GM19238 (cell line): ENCODE measurements at regions not wholly inside any gene's neighbourhood (a gene's known extent, or its start where the extent isn't known, plus 50 kb on each side); places are given as distances from the start of the nearest gene placed in this dataset.

Experiments
- DNase-seq: peaks from one replicate; pipeline ENCODE4 v3.0.0; 2011; ENCODE audit warnings: low spot score; ENCODE audit not compliant: insufficient read length

GRCh38 chr5:105953616-105954015 lies 1717.1 kb downstream of the EFNA5 start:
- DNase-seq, result no peak

GRCh38 chr5:105952875-105953274 lies 1717.9 kb downstream of the EFNA5 start:
- DNase-seq, result no peak

DNA sequence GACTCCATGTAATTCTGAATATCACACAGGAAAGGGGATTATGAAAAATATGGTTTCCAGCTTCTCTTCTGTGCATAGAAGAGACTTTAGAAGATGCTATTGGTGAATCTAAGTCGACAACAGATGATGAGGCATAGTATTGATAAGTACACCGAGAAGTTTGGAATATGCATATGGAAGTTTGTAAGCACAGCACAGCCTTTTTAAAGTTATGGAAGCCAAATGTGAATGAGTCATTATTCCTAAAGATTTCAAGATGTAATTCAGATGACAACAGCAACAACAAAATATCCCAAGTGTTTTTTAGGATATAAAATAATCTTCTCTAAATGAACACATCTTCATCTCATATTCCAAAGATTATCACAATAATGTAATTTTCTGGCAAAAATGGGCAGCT lies 1723.3 kb downstream of the EFNA5 start:
- DNase-seq, result no peak

GRCh38 chr5:105945203-105945972 lies 1725.3 kb downstream of the EFNA5 start:
- no peak for DNase-seq

GRCh38 chr5:105940181-105940580 lies 1730.6 kb downstream of the EFNA5 start:
- DNase-seq, result no peak

DNA sequence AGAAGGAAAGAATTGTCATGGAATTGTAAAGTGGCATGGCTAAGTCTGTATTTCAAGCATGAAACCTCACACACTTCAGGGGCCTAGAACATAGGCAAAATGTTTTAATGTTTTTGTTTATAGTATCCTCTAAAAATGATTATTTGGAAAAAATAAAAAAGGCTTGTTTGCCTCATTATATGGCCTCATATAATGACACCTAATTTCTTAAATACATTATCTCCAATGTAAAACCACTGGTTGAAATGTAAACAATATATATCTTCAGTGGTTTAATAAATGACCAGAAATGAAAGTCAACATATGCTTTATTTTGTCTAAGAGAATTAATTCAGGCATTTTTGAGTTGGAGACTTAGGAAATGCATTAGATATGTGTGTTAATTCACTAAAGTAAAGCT lies 1736.6 kb downstream of the EFNA5 start:
- DNase-seq, result no peak

DNA sequence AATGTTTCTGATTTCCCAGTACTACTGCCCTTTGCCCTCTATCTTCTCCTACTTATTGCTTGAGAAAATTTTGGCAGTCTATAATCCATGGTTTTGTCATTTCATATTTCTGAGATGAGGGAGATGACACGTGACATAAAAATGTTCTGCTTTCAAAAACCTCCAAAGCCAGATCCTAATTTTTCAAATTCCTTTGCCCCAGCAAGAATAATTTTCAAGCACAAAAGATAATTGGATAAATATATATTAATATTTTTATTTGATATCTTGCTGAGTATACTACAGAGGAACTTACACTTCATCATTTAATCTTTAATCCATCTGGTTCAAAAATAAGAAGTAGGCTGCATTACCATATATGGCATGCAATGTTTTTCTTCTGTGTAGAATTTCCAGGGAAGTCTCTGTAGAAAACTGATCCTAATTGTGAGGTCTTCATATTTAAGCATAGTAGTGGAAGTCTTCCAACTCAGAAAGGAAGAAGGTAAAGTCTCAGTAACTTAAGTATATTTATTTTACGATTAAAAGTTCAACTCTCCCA lies 1738.8 kb downstream of the EFNA5 start:
- DNase-seq, result no peak

DNA sequence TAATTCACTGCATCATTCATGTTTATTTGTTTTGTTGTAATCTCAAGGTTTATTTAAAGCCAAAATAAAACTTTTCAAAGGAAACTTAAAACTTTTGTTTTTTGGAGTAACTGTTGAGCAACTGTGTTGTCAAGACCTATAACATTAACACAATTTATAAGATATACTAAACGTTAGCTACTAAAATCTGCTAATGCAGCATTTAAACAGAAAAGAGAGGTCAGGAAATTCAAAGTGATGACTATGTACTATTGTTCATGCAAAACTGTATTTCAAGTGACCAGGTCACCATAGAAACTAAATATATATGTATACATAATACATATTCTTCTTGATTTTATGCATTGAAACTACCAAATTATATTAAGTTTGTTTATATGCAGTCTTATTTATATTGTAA lies 1740.9 kb downstream of the EFNA5 start:
- no peak for DNase-seq

DNA sequence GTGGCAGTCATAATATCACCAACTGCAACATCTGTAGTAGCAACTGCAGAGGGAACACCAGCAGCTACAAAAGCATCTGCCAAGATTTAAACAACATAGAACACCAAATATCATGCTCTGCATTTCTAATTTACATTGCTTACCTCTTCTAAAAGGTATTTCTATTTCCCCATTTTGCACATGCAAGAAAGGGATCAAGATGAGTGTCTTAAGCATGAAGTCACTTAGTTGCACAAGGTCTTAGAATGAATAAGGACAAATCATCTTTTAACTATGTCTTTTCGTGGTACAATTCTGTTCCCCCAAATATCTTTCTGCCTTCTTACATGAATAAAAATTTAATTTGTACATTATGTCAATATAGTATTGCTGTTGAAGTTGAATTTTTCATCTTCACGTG lies 1746.4 kb downstream of the EFNA5 start:
- DNase-seq, result no peak

DNA sequence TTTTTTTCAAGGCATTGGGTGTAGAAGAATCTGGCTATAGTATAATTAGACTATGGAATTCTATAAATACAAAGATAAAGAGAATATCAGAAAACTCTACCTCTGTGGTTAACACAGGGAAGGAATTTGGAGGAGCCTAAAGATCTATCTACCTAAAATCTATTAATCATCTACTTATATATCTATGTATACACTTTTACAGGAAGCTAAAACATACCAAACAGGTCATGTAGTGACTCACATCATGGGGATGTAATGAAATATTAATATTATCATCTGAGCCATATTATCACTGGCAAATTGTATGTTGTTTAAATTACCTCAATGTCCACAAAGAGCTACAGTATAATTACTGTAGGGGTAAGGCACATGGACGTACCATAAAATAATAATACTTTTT lies 1748.2 kb downstream of the EFNA5 start:
- no peak for DNase-seq

DNA sequence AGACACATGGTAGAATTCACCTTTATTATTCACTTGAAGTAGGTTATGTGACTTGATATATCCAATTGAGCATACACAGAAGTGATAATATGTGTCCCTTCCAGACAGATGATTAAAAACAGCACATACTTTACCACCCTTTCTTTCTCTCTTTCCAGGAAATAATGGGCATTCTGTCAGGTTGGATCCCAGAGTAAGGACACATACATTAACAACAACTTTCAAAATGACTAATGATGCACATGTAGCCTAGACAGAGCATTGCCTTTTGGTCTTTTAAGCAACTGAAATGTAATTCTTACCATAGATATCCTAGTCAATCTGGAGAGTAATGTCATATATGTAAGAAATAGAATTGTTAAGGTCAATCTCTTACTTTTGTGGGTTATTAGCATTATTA lies 1748.7 kb downstream of the EFNA5 start:
- no peak for DNase-seq

DNA sequence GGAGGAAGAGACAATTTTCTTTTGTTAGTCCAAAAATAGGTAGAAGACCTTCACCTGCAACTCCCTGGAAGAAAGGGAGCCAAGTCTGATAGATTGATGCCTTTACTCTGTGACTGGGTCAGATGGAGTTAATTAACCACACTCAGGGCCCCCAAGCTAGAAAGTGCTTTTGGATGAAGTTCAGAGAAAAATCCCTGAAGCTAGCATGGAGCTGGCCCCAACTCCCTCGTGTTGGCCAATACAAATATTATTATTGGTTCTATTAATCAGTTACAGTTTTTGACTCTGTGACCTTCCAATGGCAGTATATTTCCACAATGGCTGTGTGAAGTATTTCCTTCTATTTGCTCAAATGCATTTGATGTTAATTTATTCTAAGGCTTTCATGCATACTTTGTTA lies 1753.5 kb downstream of the EFNA5 start:
- DNase-seq, result no peak

DNA sequence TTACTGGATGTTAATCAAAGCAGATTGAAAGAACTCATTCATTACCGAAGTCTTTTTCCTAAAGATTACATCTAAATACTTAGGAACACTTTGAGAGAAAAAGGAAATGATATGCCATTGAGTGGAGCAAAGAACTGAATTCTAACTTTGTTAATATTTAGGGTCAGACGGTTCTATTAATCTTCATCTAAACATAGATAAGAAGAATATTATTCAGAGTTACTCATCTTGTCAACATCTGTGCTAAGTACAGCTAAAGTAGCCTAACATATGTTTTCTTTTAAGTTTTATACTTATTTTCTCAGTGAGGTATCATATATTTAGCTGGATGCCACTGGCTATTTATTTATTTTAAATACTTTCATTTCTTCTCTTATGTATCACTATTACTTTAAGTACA lies 1763.7 kb downstream of the EFNA5 start:
- no peak for DNase-seq

DNA sequence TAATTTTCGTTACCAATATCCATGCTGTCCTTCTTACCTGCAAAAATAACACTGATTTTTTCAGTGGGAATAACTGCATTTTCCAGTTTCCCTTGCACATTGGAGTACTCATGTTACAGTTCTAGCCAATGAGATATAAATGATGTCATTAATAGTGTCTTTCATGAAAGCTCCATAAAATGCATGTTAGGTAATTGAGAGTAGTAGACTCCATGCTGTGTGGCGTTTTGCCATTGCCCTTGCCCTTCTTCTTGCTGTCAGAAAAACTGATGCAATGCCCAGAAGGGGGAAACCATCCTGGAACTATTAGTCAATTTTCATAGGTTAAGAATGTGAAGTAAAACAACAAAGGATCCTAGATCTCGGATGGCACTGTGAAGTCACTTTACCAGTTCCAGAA lies 1765.3 kb downstream of the EFNA5 start:
- DNase-seq, result no peak

- no peak for DNase-seq
Measured at GRCh38 chr5:105903069-105903468, 1767.7 kb downstream of the EFNA5 start.

GRCh38 chr5:105899726-105900125 lies 1771.0 kb downstream of the EFNA5 start:
- DNase-seq, result no peak

DNA sequence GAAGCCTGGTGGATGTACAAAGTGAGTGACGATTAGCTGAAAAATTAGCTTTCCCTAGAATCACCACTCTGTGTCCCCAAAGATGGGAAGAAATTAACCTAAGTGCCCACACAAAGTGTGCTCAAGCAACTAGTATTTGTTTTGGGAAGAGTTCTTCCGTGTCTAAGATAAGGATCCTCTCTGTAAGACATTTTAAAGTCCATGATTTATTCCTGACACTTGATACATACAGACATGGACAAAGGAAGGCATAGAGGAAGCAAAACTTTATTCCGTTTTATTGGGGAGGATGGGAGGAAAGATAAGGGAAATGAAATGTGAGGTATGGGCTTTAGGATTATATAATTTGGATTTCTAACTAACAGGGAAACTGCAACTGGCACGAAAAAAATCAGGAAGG lies 1772.6 kb downstream of the EFNA5 start:
- no peak for DNase-seq

GRCh38 chr5:105885266-105885665 lies 1785.5 kb downstream of the EFNA5 start:
- no peak for DNase-seq

DNA sequence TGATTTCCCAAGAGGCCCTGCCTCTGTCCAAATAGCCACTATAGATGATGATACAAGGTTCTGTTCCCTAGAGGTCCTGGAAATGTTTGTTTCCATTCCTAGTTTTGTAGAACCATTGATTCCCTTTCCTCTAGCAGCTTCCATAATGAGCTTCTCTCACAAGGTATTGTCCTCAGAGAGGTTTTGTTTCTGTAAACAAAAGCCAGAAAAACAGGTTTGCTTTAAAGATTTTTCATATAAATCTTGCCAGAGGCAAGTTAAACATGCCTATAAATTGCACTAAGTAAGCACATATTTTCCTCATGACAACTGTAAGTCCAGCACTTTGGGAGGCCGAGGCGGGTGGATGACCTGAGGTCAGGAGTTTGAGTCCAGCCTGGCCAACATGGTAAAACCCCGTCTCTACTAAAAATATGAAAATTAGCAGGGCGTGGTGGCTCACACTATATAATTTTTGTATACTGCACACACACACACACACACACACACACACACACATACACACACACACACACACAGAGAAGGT lies 1787.7 kb downstream of the EFNA5 start:
- DNase-seq, result no peak

DNA sequence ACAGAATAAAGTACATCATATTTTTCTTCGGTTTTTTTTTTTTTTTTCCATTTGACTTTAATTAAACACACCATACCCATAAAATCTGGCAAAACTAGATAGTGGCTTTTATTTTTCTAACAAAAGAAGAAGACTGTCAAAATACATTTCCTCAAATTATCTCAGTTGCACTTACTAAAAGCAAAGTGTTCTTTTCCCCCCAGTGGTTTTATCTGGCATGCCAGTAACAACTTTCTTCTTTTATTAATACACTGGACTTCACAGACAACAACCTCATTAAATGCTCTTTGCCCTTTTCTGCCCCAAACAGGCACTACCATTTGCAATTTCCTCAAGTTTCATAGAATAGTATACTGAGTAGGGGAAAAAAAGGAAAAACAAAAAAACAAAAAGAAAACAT lies 1792.3 kb downstream of the EFNA5 start:
- no peak for DNase-seq

DNA sequence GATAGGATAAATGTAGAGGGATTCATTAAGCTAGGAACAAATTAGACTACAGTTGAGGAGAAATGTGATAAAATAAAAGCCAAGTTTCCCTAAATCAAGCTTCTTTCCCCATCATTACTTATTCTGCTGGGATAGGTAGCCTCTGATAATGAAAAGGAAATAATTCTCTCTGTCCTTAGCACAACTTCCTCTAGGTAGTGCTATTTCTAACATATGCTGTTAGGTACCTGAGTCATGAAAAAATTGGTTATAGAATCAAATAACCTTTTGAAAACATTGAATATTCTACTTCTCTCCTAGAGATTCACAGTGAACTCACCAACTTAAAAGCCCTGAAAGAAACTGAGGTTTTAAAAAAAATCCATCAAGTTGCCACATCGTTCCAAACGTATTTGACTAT lies 1793.1 kb downstream of the EFNA5 start:
- DNase-seq, result no peak

- DNase-seq, result no peak
Measured at GRCh38 chr5:105874316-105874715, 1796.4 kb downstream of the EFNA5 start.

DNA sequence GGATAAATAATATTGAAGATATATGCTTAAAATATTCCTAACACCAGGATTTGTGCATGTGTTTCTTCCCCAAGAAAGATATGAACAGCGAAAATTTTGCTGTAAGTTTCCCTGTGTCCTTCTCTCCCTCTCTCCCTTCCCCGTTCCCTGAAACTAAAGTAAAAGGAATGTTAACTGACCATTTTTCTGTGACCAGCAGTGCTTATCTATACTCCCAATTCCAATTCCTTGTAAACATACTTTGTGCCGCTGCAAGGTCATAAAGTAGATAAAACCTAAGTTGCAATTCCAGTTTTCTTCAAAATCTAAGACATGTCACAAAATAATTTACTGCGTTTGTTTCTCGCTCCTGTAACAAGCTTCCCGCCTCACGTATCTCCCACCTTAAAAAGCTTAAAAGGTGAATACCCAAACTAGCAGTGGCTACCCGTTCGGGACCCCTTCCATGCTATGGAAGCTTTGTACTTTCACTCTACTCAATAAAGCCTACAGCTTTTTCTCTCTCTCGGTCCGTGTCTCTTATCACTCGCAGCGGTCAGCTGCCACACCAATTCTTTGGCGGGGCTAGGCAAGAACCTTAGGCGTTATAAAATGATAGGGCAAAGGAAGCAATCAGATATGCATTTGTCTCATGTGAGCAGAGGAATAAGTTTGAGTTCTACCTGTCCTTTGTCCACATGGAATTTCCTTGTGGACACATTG lies 1798.0 kb downstream of the EFNA5 start:
- no peak for DNase-seq
